Bronchial epithelial cell (primary cell): ENCODE measurements at regions not wholly inside any gene's neighbourhood (a gene's known extent, or its start where the extent isn't known, plus 50 kb on each side); places are given as distances from the start of the nearest gene placed in this dataset.

Experiments
- DNase-seq: peaks from one replicate; pipeline ENCODE4 v3.0.0-alpha.2; 2010; ENCODE audit warnings: low read depth
- FAIRE-seq: peaks from 2 replicates; lab custom pipeline; 2011; peaks lifted over from hg19 to GRCh38; lab: Jason Lieb, UNC
- H3K27me3 ChIP-seq: 2 replicates; pipeline ENCODE4 v1.5.1; 2011; ENCODE audit warnings: low read length; ENCODE audit not compliant: control insufficient read depth, insufficient read depth
- H3K36me3 ChIP-seq: 2 replicates; pipeline ENCODE4 v1.5.1; 2011; ENCODE audit warnings: low read length; ENCODE audit not compliant: control insufficient read depth, insufficient read depth
- H3K4me3 ChIP-seq: 2 replicates; pipeline ENCODE4 v1.5.1; 2011; ENCODE audit warnings: mild to moderate bottlenecking, low read depth, low read length, control low read depth
- TF ChIP-seq, protein P1 (sequence below): IDR thresholded peaks from 2 replicates; pipeline ENCODE4 v1.5.1; 2011; ENCODE audit warnings: mild to moderate bottlenecking, moderate library complexity, low read length, control low read depth, inconsistent platforms; ENCODE audit not compliant: insufficient read depth, severe bottlenecking

DNA sequence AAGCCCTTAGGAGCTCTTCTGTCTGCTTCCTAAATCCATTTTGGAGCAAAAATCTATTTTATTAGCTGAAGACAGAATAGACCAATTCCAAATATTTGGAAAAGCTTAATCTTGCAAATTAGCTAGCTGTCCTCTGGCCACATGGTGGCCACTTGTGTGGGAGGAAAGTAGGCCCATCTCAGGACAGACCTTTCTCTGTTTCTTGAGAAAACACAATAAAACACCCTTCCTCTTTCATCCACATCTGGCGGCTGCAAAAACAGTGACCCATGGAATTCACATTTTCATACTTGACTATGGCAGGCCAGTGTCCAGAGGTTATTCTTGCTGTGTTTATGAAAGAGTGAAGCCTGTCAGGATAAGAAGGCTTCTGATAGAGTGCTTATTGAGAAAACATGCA lies 275.6 kb downstream of the PLPP3 start:
- no peaks in the 10 kb centered on the region for H3K27me3 ChIP-seq
- DNase-seq (no peak), FAIRE-seq (no peak)
- H3K4me3 ChIP-seq = no peak overlapping the region
- no peaks in the 10 kb centered on the region for H3K36me3 ChIP-seq
- TF ChIP-seq, protein P1, sequence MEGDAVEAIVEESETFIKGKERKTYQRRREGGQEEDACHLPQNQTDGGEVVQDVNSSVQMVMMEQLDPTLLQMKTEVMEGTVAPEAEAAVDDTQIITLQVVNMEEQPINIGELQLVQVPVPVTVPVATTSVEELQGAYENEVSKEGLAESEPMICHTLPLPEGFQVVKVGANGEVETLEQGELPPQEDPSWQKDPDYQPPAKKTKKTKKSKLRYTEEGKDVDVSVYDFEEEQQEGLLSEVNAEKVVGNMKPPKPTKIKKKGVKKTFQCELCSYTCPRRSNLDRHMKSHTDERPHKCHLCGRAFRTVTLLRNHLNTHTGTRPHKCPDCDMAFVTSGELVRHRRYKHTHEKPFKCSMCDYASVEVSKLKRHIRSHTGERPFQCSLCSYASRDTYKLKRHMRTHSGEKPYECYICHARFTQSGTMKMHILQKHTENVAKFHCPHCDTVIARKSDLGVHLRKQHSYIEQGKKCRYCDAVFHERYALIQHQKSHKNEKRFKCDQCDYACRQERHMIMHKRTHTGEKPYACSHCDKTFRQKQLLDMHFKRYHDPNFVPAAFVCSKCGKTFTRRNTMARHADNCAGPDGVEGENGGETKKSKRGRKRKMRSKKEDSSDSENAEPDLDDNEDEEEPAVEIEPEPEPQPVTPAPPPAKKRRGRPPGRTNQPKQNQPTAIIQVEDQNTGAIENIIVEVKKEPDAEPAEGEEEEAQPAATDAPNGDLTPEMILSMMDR = no peak

DNA sequence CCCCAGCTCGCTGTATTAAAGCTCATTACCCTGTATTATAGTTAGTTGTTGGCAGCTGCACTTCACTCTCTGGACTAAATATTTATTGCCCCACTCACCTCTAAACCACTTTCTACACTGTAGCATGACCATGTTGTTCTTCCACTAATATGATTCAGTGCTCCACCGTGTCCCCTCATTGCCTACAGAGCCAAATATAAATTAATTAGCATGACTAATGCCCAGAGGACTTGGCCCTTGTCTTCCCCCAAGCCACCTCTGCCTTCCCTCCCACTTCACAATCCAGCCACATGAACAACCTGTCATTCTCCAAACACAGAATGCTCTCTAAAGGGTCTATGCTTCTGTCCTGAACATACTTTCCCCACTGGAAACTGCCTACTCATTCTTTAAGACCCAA lies 276.5 kb downstream of the PLPP3 start:
- no peak overlapping the region for H3K4me3 ChIP-seq
- no peaks in the 10 kb centered on the region for H3K27me3 ChIP-seq
- TF ChIP-seq, protein P1 = no peak
- DNase-seq (no peak), FAIRE-seq (no peak)
- H3K36me3 ChIP-seq = no peaks in the 10 kb centered on the region

DNA sequence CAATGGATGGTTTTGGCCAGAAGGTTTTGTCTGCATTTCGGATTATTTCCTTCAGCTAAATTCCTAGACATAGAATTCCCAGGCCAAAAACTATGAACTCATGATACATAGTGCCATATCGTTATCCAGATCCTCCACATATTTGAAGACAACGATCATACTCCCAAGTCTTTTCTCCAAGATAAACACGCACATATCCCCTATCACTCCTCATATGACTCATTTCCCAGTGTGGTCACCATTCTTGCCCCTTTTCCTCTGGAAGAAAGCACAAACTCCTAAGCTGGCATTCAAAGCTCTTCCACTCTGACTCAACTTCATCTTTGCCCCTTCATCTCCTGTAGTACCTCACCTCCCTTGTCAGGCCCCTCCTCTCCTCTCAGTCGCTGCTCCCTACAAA lies 277.6 kb downstream of the PLPP3 start:
- TF ChIP-seq, protein P1 = no peak
- FAIRE-seq = no peak
- Histone ChIP-seq H3K4me3 (no peak overlapping the region), H3K27me3 (no peaks in the 10 kb centered on the region), H3K36me3 (no peaks in the 10 kb centered on the region)
- peak; percentile 39 for DNase-seq

DNA sequence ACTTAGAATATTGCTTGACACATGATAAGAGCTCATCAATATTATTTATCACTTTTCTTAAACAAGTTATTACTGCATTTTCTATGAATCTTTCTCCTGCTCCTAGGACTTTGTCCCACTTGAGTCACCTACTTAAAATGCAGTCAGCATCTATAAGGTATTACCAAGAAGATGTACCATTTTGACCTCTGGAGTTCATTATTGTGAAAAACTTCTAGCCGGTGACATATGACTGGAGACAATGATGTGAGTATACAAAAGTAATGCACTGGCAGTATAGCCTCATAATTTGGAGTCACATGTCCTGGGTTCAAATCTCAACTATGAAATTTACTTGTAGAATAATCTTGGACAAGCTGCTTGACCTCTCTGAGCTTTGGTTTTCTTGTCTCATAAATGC lies 278.5 kb downstream of the PLPP3 start:
- no peak overlapping the region for H3K4me3 ChIP-seq
- TF ChIP-seq, protein P1 = no peak
- no peaks in the 10 kb centered on the region for H3K36me3 ChIP-seq
- no peaks in the 10 kb centered on the region for H3K27me3 ChIP-seq
- FAIRE-seq = no peak
- DNase-seq = no peak

DNA sequence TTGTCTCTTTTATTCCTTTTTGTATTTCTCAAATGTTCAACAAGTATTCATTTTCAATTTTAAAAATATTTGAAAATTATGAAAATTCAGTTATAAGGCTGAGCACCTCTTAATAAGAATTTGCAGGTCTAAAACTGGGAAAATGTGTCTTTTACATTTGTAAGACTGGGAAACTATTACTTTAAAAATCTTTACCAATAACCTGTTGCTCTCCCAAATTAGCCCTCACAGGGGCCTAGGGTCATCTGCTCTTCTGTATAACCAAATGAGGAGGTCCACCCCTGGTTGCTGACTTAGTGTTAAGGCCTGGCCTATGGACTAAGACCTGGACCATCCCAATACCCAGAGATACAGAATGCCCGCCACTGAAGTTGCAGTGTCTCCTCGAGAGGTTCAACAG lies 280.5 kb downstream of the PLPP3 start:
- Histone ChIP-seq H3K27me3 (no peaks in the 10 kb centered on the region), H3K36me3 (no peaks in the 10 kb centered on the region), H3K4me3 (no peak overlapping the region)
- FAIRE-seq = no peak
- no peak for DNase-seq
- TF ChIP-seq, protein P1 = no peak

DNA sequence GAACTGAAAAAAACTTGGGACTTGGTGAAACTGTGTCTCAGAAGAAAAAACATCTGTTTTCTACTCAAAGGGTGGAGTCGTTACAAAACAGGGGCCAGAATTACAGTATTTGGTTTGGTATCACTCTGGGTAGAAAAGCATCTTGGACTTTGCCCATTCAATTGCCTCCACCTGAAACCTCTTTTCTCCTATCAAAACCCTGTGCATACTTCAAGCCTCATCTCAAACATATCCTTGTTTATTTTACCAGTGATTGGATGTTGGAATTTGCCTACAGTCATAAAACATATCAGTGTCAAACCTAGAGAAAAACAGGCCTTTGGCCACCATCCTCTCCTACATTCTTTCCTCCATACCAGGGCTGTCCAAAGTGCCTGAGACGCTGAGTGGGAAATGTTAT lies 281.5 kb downstream of the PLPP3 start:
- TF ChIP-seq, protein P1 = no peak
- no peak overlapping the region for H3K4me3 ChIP-seq
- DNase-seq (no peak), FAIRE-seq (no peak)
- H3K27me3 ChIP-seq = no peaks in the 10 kb centered on the region
- H3K36me3 ChIP-seq = no peaks in the 10 kb centered on the region
